HG03575 (cell line): ENCODE measurements at regions not wholly inside any gene's neighbourhood (a gene's known extent, or its start where the extent isn't known, plus 50 kb on each side); places are given as distances from the start of the nearest gene placed in this dataset.

ENCODE experiments used
- ATAC-seq: cut with Tn5 transposase; IDR thresholded peaks from one replicate; pipeline ENCODE4 v1.9.1; 2021; ENCODE audit not compliant: unreplicated experiment, insufficient number of reproducible peaks, low FRiP score; ENCODE audit errors: extremely low read depth

DNA sequence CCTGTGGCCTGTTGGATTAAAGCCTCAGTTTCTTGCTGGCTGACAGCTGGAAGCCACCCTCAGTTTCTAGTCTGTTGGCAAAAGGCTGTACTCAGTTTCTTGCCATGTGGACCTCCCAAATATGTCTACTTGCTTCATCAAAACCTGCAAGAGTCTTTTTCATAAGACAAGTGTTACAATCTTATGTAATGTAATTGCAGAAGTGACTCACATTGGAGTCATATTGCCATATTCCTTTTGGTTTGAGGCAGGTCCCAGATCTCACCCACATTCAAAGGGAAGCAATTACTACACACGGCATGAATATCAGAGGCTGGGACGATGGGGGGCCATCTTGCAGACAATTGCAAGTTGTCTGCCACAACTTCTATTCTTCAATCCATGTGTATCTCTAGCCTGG lies 286.7 kb upstream of the IL12B start:
- no peak for ATAC-seq

DNA sequence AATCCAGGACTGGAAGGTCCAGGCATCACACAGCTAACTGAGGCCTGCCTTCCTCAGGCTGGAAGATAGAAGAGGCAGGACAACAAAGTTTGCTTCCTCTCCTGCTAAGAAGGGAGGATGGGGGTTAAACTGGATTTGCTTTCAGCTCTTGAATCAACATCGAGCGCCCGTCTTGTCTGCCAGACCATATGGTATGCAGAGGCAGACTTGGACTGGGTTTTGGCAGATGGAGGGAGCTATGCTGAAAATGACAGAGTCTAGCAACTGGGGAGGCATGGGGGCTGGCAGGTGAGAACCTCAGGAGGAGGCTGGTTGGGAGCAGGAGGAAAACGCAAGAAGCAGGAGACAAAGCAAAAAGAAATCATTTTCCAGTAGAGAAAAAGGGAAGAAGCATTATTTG lies 289.5 kb upstream of the IL12B start:
- ATAC-seq, result no peak

DNA sequence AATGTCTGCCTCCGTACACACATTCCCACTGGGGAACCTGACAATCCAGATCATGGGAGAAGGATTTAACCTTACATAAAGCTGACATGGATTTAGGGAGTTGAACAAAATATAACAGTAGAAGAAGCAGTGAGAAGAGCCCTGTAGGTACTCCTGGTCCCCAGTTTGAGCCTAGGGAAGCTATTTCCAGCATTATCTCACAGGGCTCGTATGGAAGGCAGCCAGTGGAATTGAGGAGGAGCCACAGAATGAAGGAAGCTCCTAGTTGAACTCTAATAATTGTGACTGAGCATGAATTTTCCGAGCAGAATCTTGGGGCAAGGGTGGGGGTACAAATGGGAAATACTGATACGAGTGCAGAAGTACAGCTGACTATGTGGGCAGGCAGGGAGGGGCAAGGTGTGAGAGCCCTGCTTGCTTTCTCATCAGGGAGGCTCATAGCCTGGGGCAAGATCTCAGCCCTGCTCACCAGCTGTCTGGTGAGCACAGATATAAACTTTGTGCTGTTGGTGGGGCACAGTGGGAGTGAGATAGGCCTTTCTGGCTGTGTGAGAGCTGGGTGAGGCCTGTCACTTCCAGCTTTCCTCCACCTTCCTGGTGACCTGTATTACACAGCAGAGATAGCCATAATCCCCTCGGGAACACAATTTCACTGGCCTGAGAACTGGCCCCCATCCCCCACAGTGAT lies 290.7 kb upstream of the IL12B start:
- ATAC-seq, result no peak

DNA sequence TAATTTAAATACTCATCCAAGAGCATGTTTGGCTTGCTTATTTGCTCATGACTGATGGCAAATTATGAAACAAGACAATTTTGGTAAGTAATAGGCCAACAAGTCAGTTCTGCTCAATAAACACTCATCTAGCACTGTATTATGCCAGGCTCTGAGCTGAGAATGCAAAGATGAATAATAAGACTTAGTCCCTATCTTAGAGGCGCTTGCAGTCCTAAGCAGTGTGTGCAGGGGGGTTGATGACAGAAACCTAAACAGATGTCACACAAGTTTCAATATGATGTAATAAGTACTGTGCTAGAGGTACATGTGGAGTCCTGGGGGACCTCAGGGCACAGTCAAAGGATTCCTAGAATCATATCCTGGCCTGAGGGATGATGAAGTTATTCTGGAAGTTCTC lies 287.6 kb upstream of the ADRA1B start:
- no peak for ATAC-seq

DNA sequence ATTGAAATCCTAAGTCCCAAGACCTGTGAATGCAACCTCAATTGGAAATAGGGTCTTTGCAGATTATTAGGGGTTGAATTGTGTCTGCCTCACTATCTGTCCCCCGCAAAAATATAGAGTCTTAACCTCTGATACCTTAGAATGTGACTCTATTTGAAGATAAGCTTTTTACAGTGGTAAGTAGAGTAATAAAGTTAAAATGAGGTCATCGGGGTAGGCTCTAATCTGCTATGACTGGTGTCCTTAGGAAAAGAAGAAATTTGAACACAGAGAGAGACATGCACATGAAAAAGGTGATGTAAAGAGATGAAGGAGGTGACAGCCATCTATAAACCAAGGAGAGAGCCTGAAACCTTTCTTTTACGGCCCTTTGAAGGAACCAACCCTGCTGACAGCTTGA lies 287.1 kb upstream of the ADRA1B start:
- no peak for ATAC-seq

DNA sequence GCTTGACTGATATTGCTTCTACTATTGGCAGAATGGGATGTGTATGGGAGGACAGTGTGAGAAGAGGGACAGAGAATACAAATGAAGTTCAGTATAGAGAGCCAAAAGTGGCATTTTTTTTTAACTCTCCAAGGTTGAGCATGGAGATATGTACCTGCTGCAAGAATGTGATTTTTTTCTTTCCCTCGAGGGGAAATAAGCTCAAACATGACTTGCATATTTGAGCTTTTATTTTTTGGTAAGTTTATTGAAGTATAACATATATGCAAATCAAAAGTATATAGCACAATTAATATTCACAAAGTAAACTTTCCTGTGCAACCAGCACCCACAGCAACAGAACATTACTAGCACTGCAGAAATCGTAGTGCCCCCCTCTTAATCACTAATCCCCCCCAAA lies 285.7 kb upstream of the ADRA1B start:
- ATAC-seq, result no peak

DNA sequence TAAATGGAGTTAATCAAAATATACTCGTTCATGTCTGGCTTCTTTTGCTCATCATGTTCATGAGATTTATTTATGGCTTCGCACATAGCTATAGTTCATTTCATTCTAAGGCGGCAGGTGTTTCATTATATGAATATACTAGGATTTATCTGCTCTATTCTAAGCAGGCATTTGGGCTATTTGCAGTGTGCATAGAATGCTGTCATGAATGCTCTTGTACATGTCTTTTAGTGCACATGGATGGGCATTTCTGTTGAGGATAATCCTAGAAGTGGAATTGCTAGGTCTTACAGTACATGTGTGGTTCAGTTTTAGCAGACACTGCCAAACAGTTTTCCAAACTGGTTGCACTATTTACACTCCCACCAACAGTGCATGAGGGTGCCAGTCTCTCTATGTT lies 285.3 kb upstream of the ADRA1B start:
- no peak for ATAC-seq

DNA sequence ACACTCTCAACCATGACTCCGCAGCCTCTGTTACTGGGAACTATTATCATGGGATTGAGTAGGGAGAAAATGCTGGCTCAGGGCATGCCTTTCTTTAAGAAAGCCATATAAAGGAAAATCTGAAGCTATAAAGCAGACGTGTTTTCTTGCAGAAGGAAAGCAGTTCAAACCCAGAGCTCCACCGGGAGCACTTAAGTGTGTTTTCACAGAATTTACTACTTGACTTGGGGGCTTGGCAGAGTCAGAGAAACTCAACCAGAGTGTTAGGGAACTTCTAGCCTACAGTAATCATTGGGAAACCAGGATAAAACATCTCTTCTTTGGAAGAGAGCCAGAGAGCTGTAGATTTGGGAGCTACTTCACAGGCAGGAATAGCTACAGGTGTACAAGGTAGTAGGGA lies 283.4 kb upstream of the ADRA1B start:
- no peak for ATAC-seq

DNA sequence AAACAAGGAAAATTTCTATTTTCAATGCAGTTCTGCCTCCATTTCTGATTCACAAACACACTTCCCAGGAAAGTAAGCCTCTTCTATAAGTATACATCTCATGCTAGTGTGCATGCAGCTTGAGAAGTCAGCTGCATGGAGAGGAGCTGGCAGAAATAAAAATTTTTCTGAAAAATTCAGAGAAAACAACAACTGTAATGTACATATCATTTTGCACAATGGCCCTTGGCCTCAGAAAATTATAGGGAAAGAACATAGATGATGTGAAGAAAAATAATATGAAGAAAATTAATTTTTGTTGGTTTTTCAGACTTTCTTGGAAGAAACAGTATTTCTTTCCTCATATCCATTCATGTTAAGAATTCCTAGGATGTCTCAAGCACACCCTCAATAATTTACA lies 277.8 kb upstream of the ADRA1B start:
- ATAC-seq, result no peak

DNA sequence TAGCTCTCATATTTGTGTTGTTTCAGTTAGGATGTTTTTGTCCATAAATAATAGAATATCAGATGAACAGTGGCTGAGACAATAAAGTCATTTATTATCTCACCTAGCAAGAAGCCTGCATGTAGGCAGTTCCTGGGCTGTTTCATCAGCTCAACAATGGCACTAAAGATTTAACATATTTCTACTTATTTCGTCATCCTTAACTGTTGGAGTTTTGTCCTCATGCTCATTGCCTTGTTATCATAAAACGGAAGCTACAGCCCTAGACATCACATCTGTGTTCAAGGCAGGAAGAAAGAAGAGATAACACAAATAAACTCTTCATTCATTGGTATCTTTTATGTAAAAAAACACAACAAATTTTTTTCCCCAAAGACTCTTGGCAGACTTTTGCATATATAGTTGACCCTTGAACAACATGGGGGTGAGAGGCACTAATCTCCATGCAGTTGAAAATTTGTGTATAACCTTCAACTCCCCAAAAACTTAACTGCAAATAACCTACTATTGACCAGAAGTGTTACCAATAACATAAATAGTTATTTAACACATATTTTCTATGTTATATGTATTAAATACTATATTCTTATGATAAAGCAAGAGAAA lies 277.2 kb upstream of the ADRA1B start:
- ATAC-seq, result no peak

DNA sequence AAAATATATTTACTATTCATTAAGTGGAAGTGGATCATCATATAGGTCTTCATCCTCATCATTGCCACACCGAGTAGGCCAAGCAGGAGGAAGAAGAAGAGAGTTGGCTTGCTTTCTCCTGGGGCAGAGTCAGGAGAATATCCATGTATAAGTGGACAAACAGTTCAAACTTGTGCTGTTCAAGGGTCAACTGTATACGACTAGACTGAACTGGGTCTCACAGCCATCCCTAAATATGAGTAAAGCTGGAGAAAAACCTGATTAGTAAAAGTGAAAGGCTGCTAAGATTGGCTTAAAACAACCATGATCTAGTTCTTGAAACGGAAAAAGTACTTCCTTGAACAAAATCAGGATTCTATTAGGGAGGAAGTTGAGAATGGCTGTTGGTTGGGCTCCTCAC lies 276.7 kb upstream of the ADRA1B start:
- no peak for ATAC-seq

DNA sequence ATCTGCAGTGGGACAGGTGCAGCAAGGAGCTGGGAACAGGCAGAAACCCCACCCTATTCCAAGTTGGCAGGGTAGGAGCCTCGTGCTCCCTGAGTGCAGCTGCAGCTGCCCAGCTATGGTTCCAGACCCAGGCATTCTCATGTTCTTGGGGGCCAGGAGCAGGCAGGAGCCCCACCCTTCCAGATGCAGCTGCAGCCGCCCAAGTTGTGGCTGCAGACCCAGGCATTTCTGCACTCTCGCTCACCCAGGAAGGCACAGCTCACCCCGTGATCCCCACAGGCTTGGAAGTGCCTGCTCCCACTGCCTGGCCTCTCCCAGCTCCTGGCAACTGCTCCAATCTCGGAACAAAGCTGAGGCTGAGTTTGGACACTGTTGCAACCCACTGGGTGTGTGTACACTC lies 275.8 kb upstream of the ADRA1B start:
- no peak for ATAC-seq

DNA sequence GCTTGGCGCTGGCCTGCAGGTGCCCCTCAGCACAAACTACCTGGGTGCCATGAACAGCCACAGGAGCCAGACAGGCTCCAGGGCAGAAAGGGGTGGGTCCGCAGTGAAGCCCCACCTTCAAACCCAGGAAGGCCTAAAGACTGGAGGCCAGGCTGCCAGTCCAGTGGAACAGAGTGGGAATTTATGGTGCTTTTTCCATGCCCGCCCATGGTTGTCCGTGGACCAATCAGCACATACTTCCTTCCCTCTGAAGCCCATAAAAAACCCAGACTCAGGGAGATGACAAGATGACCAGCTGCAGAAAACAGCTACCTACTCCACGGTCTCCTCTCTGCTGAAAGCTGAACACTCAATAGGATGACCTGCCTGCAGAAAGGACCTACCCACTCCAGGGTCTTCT lies 275.4 kb upstream of the ADRA1B start:
- ATAC-seq, result no peak

DNA sequence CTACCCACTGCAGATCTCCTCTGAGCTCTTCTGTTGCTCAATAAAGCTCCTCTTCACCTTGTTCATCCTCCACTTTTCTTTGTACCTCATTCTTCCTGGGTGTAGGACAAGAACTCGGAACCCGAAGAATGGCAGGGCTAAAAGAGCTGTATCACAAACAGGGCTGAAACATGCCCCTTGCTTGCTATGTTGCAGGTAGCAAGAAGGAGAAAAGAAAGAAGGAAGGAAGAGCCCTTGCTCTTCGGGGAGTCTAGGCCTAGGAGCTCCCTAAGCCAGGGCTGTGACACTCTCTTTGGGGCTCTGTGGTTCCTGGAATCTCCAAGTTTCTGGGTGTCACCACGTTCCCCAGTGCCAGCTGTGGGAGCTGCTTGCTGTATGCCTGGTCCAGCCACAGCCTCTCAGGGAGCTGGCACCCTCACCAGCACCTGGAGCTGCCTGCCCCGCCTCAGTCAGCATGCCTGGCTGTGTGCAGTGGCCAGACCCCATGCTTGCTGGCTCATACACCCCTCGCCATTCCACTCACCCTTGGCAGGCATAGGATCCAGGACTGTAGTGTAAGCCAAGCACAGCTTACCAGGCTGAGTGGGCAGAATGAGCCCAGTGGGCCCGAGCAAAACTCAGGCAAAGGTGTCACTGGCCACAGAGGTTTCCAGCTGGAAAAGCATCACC lies 274.8 kb upstream of the ADRA1B start:
- ATAC-seq, result no peak

DNA sequence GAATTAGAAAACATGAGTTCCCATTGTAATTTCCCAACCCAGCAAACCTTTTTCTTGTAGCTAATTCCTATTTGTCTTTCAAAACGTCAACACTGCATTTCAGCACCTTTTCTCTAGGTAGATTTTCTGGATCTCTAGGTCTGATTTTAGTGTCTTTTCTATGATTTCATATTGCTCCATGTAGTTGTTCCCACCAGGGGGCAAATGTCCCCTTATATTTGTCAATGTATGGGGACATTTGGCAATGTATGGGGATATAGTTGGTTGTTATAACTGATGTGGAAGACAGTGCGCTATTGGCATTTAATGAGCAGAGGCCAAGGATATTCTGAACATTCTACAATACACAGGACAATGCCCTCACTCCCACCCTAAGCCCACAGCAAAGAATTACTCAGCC lies 273.9 kb upstream of the ADRA1B start:
- ATAC-seq, result no peak

DNA sequence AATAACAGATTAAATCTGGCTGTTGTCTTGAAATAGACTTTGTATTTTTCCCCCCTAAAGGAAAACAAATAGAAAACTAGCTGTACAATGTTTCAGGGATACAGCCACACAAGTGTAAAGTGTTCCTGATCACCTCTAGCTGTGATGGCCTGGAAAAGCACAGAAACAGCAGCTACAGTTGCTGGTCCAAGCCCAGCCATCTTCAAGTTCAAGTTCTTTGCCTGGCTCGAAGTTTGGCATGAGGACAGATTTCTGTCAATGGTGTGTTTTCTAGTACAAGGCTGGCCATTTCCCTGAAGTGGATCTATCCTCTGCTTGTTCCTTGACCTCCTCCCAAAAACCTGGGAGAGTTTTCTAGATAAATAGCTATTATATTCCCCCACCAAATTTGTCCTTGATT lies 272.2 kb upstream of the ADRA1B start:
- no peak for ATAC-seq

DNA sequence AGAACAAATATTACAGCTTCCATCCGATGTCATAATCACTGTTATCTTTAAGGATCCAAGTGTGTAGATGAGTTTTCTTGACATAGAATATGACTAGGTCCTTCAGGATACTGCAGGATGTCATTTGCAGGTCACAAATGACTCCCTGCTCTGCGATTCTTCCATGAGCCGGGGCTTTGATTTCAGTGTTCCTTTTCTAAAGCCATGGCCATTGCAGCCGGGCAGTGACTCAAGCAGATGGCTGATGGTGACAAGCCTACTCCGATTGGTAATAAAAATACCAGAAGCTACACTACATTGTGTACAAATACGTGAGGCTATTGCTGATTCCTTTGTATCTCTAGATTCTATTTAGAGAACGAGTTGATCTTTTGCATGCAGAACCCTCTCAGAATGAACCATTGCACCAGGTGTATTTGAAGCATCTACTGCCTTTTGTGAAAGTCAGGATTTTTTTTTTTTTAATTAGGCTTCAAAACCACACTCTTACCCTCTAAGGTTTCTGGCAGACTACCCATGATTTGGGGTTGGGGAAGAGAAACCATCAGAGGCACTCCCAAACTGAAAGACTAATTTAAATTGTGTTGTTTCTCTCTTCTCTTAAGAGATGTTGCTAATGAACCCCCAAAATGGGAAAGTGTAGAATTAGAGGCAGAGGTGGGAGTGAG lies 271.0 kb upstream of the ADRA1B start:
- ATAC-seq, result no peak

DNA sequence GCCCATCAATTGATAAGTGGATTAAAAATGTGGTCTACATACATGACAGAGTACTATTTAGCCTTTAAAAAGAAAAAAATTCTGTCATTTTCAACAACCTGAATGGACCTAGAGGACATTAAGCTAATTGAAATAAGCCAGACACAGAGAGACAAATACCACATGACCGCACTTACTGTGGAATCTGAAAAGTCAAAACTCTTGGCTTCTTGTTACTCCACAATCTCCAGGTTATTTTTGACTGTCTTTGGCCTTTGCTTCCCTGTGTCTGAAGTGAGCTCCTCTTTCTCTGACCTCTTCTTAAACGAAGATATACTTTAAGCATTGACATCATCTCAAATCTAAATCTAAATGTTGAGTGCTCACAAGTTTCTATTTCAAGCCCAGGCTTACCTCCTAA lies 265.5 kb upstream of the ADRA1B start:
- ATAC-seq, result no peak

DNA sequence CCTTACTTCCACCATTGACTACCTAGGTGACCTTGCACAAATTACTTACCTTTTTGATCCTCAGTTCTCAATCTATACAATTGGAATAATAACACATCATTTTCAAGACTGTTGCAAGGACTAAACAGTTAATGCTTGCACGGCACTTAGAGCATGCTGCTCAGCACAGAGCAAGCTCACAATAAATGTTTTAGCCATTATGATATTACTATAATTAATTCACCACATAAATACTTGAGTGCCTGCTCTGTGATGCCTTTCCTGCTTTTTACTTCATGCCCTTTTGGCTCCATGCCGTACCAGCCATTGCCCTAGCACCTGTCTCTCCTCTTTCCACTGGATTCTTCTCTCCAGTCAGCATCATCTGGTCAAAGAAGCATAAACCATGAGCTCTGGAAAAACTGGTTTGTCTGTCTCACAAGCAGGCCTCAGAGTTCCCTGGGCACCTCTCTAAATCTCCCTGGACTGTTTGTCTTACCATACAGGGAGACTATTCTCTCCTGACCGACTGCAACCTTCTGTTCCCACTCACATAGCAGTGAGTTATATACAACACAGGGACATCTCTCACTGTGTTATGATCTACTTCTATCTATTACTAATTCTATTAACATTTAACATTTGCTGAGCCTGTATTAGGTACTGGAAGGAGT lies 260.4 kb upstream of the ADRA1B start:
- no peak for ATAC-seq

DNA sequence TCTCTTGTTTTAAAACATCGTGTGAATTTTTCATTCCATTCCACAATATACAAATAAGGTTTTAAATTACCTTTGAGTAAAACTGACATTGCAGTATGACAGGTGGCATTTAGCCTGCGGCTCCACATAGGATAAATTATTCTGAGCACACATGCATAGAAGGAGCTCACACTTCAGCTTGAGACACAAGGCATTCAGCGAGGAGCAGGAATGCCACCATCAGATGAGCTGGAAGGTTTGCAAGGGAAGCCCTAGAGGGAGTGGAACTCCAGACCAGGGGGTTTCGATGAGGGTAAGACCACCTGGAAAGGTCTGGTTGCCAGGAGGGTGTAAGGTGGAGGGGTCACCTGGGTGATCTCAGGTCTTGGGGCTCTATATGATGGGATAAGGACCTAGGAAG lies 259.0 kb upstream of the ADRA1B start:
- no peak for ATAC-seq
